GM12874 (cell line): ENCODE measurements at regions not wholly inside any gene's neighbourhood (a gene's known extent, or its start where the extent isn't known, plus 50 kb on each side); places are given as distances from the start of the nearest gene placed in this dataset.

Source experiments
- CTCF ChIP-seq: IDR thresholded peaks from 2 replicates; pipeline ENCODE4 v1.5.1; 2011; ENCODE audit warnings: low read depth, mild to moderate bottlenecking, control low read depth, low read length, moderate library complexity; ENCODE audit not compliant: insufficient read depth

DNA sequence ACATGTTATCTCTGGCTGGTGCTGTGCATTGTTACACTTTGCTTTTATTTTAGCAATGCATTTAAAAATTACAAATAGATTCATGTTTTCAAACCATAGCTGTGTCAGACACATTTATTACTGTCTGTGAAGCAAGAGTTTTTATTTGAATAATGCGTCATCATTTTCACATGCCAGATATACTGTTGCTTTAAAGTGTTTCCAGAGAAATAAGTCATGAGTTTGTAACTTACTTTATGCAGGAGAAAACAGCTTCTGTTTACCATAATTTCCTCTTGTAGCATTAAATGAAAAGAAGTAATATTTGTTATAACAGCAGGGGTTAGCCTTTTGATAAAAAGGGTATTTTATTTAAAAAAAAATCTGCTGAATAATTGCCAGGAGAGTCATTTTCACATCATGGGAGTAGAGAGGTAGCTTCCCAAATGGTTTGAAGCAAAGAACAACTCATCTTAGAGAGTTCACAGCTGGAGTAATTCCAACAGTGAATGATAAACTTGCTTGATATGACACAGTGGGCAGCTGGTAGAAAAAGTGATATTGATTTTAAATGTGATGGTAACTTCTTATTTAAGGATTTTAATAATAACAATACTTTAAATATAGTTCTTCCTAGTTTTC, 1274.5 kb upstream of the CRIM1 start:
- TF ChIP-seq CTCF = no peak

- no peak for TF ChIP-seq CTCF
Measured at GRCh38 chr2:35080231-35080910, 1275.2 kb upstream of the CRIM1 start.

DNA sequence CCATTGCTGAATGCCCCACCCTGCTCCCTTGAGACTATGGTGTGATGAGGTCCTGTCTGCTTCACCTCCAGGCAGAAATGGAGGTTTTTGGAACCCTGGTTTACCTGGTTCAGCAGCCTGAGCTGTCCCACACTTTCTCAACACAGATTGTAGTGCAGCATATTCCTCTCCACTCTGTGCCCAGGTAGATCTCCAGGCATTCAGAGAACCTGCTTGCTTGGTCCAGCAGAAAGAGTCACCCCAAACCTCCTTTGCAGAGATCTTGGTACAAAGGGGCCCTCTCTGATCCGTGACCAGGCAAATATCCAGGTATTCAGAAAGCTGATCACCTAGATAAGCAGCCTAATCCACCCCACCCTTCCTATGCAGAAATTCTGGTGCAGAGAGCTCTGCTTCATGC, 1288.2 kb upstream of the CRIM1 start:
- TF ChIP-seq CTCF = no peak

DNA sequence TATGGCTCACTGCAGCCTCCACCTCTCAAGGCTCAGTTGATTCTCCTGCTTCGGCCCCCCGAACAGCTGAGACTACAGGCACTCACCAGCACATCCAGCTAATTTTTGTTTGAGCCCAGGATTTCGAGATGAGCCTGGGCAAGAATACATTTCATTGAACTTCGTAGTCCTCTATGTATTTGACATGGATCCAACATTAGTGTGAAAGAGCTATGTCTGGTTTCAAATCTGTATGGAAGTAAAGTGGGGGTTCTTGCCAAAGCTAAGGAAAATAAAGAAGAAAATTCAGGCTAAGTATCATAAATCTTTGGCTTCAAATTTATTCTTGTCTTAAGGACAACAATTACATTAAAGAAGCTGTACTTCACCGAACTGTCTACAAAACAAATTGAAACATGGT, 1291.7 kb upstream of the CRIM1 start:
- no peak for TF ChIP-seq CTCF

- peak; percentile 8; the same call in 1 of the 2 replicates for TF ChIP-seq CTCF
Measured at GRCh38 chr2:35035883-35036282, 1319.7 kb upstream of the CRIM1 start.

DNA sequence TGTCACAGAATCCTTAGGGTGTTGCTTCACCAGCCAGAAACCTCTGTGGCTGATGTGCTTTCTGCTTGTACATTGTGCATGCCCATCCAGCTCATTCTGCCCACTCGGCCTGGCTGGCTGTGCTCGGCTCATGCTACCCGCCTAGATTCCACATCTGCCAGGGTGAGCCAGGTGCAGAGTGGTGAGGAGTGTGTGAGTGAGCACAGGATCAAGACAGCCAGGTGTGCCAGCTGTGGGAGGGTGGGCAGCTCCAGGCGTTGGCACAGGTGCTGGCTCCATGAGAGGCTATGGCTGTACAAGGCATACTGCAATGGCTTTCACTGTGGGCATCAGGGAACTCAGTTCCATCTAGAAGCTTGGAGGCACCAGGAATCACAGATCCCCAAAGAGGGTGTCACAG, 1321.8 kb upstream of the CRIM1 start:
- no peak for TF ChIP-seq CTCF

- no peak for TF ChIP-seq CTCF
Measured at GRCh38 chr2:35023545-35023944, 1332.0 kb upstream of the CRIM1 start.
